GM12878 (cell line): ENCODE measurements at regions not wholly inside any gene's neighbourhood (a gene's known extent, or its start where the extent isn't known, plus 50 kb on each side); places are given as distances from the start of the nearest gene placed in this dataset.

ENCODE experiments used
- ATAC-seq: fragments of 200-7000 bp; cut with Tn5 transposase; 3 replicates; pipeline ENCODE4 v1.9.1; 2020; ENCODE audit warnings: mild to moderate bottlenecking, moderate library complexity
- BruUV-seq: library from RNA; stranded (reverse); fragments of 400-500 nt; replicated peaks from 2 replicates; lab custom pipeline; 2021; lab: Mats Ljungman, UMichigan
- CTCF ChIA-PET: fragments of 300-600 bp; sonication (Branson Sonifier 250); formaldehyde crosslinking; extraction: SDS; loops from one replicate; lab custom pipeline; 2021; ENCODE audit warnings: inconsistent platforms; lab: Yijun Ruan, JAX
- POLR2A ChIA-PET: fragments of 350-600 bp; formaldehyde crosslinking; extraction: SDS; loops from one replicate; lab custom pipeline; 2021; ENCODE audit warnings: inconsistent platforms; lab: Charles Lee
- RAD21 ChIA-PET: fragments of 300-600 bp; sonication (Branson Sonifier 250); formaldehyde crosslinking; loops from one replicate; lab custom pipeline; 2023; ENCODE audit warnings: antibody characterized with exemption; ENCODE audit not compliant: unreplicated experiment; lab: Charles Lee
- SMC1A ChIA-PET: fragments of 300-600 bp; sonication (Branson Sonifier 250); formaldehyde crosslinking; loops from one replicate; lab custom pipeline; 2023; ENCODE audit not compliant: unreplicated experiment, uncharacterized antibody; lab: Charles Lee
- DNase-seq: peaks from one replicate; pipeline ENCODE4 v3.0.0-alpha.2; 2011; ENCODE audit warnings: low read depth, low spot score
- FAIRE-seq: peaks from 3 replicates; lab custom pipeline; 2011; peaks lifted over from hg19 to GRCh38; lab: Jason Lieb, UNC
- H2AFZ ChIP-seq: 2 replicates; pipeline ENCODE4 v1.6.0; 2011; ENCODE audit warnings: low read depth, low read length, control low read depth; ENCODE audit not compliant: control insufficient read depth
- H3K27ac ChIP-seq: 2 replicates; pipeline ENCODE4 v1.5.1; 2011; ENCODE audit warnings: control low read depth; ENCODE audit not compliant: control insufficient read depth, insufficient read depth
- H3K27me3 ChIP-seq, 2 experiments: replicated peaks in 1 of 2; 2 replicates each; pipeline versions ENCODE4 v1.6.0 to v1.6.1; 2011; ENCODE audit warnings: low read length in 1 of 2; ENCODE audit not compliant: control insufficient read depth in 2 of 2, insufficient read depth in 2 of 2
- H3K36me3 ChIP-seq, 2 experiments: 2 replicates each; pipeline ENCODE4 v1.5.1; 2011; ENCODE audit warnings: low read length in 1 of 2; ENCODE audit not compliant: control insufficient read depth in 2 of 2, insufficient read depth in 2 of 2
- H3K4me1 ChIP-seq: 2 replicates; pipeline ENCODE4 v1.6.1; 2011; ENCODE audit warnings: mild to moderate bottlenecking, low read length, moderate library complexity, mixed read lengths; ENCODE audit not compliant: control insufficient read depth, insufficient read depth
- H3K4me2 ChIP-seq: 2 replicates; pipeline ENCODE4 v1.6.0; 2011; ENCODE audit warnings: control low read depth; ENCODE audit not compliant: control insufficient read depth, insufficient read depth
- H3K4me3 ChIP-seq: fragments of 200-600 bp; sonication (generic); 2 replicates; pipeline ENCODE4 v1.5.1; 2016
- H3K79me2 ChIP-seq: 2 replicates; pipeline ENCODE4 v1.6.0; 2011; ENCODE audit warnings: low read length; ENCODE audit not compliant: control insufficient read depth, insufficient read depth
- H3K9ac ChIP-seq: 2 replicates; pipeline ENCODE4 v1.8.0; 2011; ENCODE audit warnings: low read length, control low read depth, mixed read lengths; ENCODE audit not compliant: control insufficient read depth, insufficient read depth
- H3K9me3 ChIP-seq: replicated peaks from 3 replicates; pipeline ENCODE4 v1.5.1; 2011; ENCODE audit warnings: mild to moderate bottlenecking, low read length; ENCODE audit not compliant: control insufficient read depth, insufficient read depth
- H4K20me1 ChIP-seq: 2 replicates; pipeline ENCODE4 v1.6.0; 2011; ENCODE audit not compliant: control insufficient read depth, insufficient read depth
- BACH1 ChIP-seq: fragments of 450-650 bp; IDR thresholded peaks from 2 replicates; pipeline ENCODE4 v1.6.1; 2017; ENCODE audit warnings: mild to moderate bottlenecking, borderline replicate concordance
- CHD4 ChIP-seq: fragments of 200-600 bp; sonication (generic); IDR thresholded peaks from 2 replicates; pipeline ENCODE4 v1.6.1; 2016; ENCODE audit warnings: mild to moderate bottlenecking
- CREB1 ChIP-seq: IDR thresholded peaks from 2 replicates; pipeline ENCODE4 v1.6.1; 2012; ENCODE audit warnings: low read depth, mild to moderate bottlenecking, inconsistent platforms
- CREM ChIP-seq: IDR thresholded peaks from 2 replicates; pipeline ENCODE4 v1.6.1; 2014; ENCODE audit warnings: antibody characterized with exemption, low read depth
- RAD21 ChIP-seq: IDR thresholded peaks from 2 replicates; pipeline ENCODE4 v1.6.1; 2011; ENCODE audit warnings: mild to moderate bottlenecking, low read depth, low read length, moderate library complexity; ENCODE audit not compliant: insufficient read depth
- SIN3A ChIP-seq: IDR thresholded peaks from 2 replicates; pipeline ENCODE4 v1.6.1; 2012; ENCODE audit warnings: low read depth, low read length, improper control_type of control experiment
- SRF ChIP-seq, 2 experiments: IDR thresholded peaks; 2 replicates each; pipeline ENCODE4 v1.6.1; 2011; ENCODE audit warnings: low read depth in 2 of 2, low read length in 2 of 2, mild to moderate bottlenecking in 1 of 2, moderate library complexity in 1 of 2
- TBL1XR1 ChIP-seq: IDR thresholded peaks from 2 replicates; pipeline ENCODE4 v1.6.1; 2012; ENCODE audit warnings: low read depth, low read length, improper control_type of control experiment
- ZBED1 ChIP-seq: IDR thresholded peaks from 2 replicates; pipeline ENCODE4 v1.6.1; 2016; ENCODE audit warnings: borderline replicate concordance
- ZNF274 ChIP-seq: IDR thresholded peaks from one replicate; pipeline ENCODE4 v1.8.0; 2011; ENCODE audit not compliant: insufficient read length, insufficient read depth
- WGBS: methylation state at CpG from one replicate; pipeline ENCODE4 v1.1.6; 2016; ENCODE audit warnings: low lambda C conversion rate; ENCODE audit not compliant: insufficient replicate concordance, insufficient coverage; ENCODE audit errors: missing lambda C conversion rate; 5-methylcytosine and 5-hydroxymethylcytosine counted together
- in situ Hi-C: fragments of 300-500 bp; cut with MboI; formaldehyde crosslinking; loops from 9 replicates; pipeline ENCODE4 v1.14.3; 2018; ENCODE audit warnings: mixed read lengths
- intact Hi-C: fragments of 100-400 bp; cut with micrococcal nuclease; formaldehyde crosslinking; loops from one replicate; pipeline ENCODE4 v1.14.2; 2022; ENCODE audit not compliant: unreplicated experiment
- TF ChIP-seq, protein P1 (sequence below): fragments of 450-650 bp; IDR thresholded peaks from 2 replicates; pipeline ENCODE4 v1.6.1; 2016; ENCODE audit warnings: mild to moderate bottlenecking, moderate library complexity, borderline replicate concordance
- TF ChIP-seq, protein P2 (sequence below), 3 experiments: IDR thresholded peaks in 2 of 3; conservative IDR thresholded peaks in 1 of 3; 2 replicates each; pipeline ENCODE4 v1.5.1; 2011; ENCODE audit warnings: low read depth in 3 of 3, low read length in 3 of 3, mild to moderate bottlenecking in 3 of 3, control low read depth in 2 of 3, moderate library complexity in 2 of 3, inconsistent platforms in 1 of 3, mixed read lengths in 1 of 3; ENCODE audit not compliant: control insufficient read depth in 2 of 3, insufficient read depth in 1 of 3; ENCODE audit errors: extremely low read depth in 1 of 3
- TF ChIP-seq, protein P3 (sequence below): fragments of 450-650 bp; IDR thresholded peaks from 2 replicates; pipeline ENCODE4 v1.6.1; 2017; ENCODE audit warnings: mild to moderate bottlenecking, moderate library complexity

DNA sequence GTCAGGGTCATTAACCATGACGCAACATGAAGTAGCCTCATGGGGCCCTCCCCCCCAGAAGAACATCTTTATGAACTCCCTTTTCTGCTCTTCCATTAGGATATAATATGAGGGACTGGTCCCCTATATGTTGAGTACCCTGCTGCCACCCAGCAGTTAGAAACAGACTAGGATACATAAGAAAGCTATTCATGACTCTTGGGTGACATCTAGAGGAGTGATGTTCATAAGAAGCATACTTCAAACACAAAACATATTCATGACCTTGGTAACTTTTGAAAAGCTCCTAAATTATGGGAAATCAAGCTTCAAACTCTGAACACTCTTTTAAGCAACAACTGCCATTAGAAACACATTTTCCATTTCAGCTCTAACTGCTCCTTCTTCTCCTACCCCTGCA, 155.2 kb upstream of the SPIN4 start:
- no peak overlapping the region for H2AFZ ChIP-seq
- intact Hi-C loops (loop anchor here (10.0 kb wide), 2 partner anchors 62 to 152 kb away; partner anchors contain the start of gene SPIN4), in situ Hi-C loops (loop anchor here (5.0 kb wide), 1 partner anchor 51 kb away; no protein-coding TSS in a partner anchor)
- DNase-seq (no peak), ATAC-seq (peak; percentile 65), FAIRE-seq (no peak)
- POLR2A ChIA-PET, result no interaction called here
- H3K4me2 ChIP-seq, result no peak overlapping the region
- H3K4me1 ChIP-seq, result no peaks in the 10 kb centered on the region
- WGBS, result 70% methylated on average over 1 of the region's 1 CpG
- H3K9me3 ChIP-seq, result no peaks in the 10 kb centered on the region
- no peak overlapping the region for H3K4me3 ChIP-seq
- BruUV-seq, result no TSS peak
- H3K79me2 ChIP-seq, result no peaks in the 10 kb centered on the region
- H3K36me3 ChIP-seq, result no peaks in the 10 kb centered on the region
- RAD21 ChIA-PET, result interaction anchor here (0.9 to 1.2 kb wide), 3 partner anchors 17 to 493 kb away, joined by 3 read pairs; no protein-coding TSS in a partner anchor
- no peaks in the 10 kb centered on the region for H4K20me1 ChIP-seq
- no peaks in the 10 kb centered on the region for H3K27me3 ChIP-seq
- H3K9ac ChIP-seq, result no peak overlapping the region
- no peak overlapping the region for H3K27ac ChIP-seq
- SMC1A ChIA-PET, result interaction anchor here (1.3 to 2.2 kb wide), 2 partner anchors 13 to 49 kb away, joined by 3 to 7 read pairs; no protein-coding TSS in a partner anchor
- CTCF ChIA-PET, result interaction anchor here (0.7 to 3.0 kb wide), 4 partner anchors 10 to 256 kb away, joined by 4 to 15 read pairs (median 6); no protein-coding TSS in a partner anchor
- TF ChIP-seq, protein P1, sequence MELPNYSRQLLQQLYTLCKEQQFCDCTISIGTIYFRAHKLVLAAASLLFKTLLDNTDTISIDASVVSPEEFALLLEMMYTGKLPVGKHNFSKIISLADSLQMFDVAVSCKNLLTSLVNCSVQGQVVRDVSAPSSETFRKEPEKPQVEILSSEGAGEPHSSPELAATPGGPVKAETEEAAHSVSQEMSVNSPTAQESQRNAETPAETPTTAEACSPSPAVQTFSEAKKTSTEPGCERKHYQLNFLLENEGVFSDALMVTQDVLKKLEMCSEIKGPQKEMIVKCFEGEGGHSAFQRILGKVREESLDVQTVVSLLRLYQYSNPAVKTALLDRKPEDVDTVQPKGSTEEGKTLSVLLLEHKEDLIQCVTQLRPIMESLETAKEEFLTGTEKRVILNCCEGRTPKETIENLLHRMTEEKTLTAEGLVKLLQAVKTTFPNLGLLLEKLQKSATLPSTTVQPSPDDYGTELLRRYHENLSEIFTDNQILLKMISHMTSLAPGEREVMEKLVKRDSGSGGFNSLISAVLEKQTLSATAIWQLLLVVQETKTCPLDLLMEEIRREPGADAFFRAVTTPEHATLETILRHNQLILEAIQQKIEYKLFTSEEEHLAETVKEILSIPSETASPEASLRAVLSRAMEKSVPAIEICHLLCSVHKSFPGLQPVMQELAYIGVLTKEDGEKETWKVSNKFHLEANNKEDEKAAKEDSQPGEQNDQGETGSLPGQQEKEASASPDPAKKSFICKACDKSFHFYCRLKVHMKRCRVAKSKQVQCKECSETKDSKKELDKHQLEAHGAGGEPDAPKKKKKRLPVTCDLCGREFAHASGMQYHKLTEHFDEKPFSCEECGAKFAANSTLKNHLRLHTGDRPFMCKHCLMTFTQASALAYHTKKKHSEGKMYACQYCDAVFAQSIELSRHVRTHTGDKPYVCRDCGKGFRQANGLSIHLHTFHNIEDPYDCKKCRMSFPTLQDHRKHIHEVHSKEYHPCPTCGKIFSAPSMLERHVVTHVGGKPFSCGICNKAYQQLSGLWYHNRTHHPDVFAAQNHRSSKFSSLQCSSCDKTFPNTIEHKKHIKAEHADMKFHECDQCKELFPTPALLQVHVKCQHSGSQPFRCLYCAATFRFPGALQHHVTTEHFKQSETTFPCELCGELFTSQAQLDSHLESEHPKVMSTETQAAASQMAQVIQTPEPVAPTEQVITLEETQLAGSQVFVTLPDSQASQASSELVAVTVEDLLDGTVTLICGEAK, result no peak
- TF ChIP-seq, protein P2, sequence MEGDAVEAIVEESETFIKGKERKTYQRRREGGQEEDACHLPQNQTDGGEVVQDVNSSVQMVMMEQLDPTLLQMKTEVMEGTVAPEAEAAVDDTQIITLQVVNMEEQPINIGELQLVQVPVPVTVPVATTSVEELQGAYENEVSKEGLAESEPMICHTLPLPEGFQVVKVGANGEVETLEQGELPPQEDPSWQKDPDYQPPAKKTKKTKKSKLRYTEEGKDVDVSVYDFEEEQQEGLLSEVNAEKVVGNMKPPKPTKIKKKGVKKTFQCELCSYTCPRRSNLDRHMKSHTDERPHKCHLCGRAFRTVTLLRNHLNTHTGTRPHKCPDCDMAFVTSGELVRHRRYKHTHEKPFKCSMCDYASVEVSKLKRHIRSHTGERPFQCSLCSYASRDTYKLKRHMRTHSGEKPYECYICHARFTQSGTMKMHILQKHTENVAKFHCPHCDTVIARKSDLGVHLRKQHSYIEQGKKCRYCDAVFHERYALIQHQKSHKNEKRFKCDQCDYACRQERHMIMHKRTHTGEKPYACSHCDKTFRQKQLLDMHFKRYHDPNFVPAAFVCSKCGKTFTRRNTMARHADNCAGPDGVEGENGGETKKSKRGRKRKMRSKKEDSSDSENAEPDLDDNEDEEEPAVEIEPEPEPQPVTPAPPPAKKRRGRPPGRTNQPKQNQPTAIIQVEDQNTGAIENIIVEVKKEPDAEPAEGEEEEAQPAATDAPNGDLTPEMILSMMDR (IDR thresholded peaks at IDR 0.05 in 2 of 3, conservative IDR thresholded peaks at IDR 0.05 in 1 of 3; ENCODE audit: control insufficient read depth in 2 of 3, extremely low read depth in 1 of 3, insufficient read depth in 1 of 3, low read depth in 3 of 3, low read length in 3 of 3), result peak in 2 of 3 experiments; percentile 29 to 39; a peak in 3 of 6 replicates
- TF ChIP-seq BACH1, result no peak
- TF ChIP-seq RAD21, result peak; percentile 52
- TF ChIP-seq SRF (IDR thresholded peaks at IDR 0.05; ENCODE audit: low read depth in 2 of 2, low read length in 2 of 2), result no peak
- no peak for TF ChIP-seq TBL1XR1
- no peak for TF ChIP-seq ZNF274
- no peak for TF ChIP-seq CREM
- TF ChIP-seq CHD4, result no peak
- no peak for TF ChIP-seq ZBED1
- TF ChIP-seq, protein P3, sequence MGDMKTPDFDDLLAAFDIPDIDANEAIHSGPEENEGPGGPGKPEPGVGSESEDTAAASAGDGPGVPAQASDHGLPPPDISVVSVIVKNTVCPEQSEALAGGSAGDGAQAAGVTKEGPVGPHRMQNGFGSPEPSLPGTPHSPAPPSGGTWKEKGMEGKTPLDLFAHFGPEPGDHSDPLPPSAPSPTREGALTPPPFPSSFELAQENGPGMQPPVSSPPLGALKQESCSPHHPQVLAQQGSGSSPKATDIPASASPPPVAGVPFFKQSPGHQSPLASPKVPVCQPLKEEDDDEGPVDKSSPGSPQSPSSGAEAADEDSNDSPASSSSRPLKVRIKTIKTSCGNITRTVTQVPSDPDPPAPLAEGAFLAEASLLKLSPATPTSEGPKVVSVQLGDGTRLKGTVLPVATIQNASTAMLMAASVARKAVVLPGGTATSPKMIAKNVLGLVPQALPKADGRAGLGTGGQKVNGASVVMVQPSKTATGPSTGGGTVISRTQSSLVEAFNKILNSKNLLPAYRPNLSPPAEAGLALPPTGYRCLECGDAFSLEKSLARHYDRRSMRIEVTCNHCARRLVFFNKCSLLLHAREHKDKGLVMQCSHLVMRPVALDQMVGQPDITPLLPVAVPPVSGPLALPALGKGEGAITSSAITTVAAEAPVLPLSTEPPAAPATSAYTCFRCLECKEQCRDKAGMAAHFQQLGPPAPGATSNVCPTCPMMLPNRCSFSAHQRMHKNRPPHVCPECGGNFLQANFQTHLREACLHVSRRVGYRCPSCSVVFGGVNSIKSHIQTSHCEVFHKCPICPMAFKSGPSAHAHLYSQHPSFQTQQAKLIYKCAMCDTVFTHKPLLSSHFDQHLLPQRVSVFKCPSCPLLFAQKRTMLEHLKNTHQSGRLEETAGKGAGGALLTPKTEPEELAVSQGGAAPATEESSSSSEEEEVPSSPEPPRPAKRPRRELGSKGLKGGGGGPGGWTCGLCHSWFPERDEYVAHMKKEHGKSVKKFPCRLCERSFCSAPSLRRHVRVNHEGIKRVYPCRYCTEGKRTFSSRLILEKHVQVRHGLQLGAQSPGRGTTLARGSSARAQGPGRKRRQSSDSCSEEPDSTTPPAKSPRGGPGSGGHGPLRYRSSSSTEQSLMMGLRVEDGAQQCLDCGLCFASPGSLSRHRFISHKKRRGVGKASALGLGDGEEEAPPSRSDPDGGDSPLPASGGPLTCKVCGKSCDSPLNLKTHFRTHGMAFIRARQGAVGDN, result no peak
- TF ChIP-seq SIN3A, result no peak
- TF ChIP-seq CREB1, result no peak
